IMR-90 (cell line): ENCODE measurements at regions not wholly inside any gene's neighbourhood (a gene's known extent, or its start where the extent isn't known, plus 50 kb on each side); places are given as distances from the start of the nearest gene placed in this dataset.

Experiments
- ATAC-seq: fragments of 200-7000 bp; cut with Tn5 transposase; 2 replicates; pipeline ENCODE4 v1.9.1; 2020; ENCODE audit warnings: low read depth, mild to moderate bottlenecking, moderate library complexity
- BruUV-seq: library from RNA; stranded (reverse); fragments of 400-500 nt; replicated peaks from 2 replicates; lab custom pipeline; 2021; lab: Mats Ljungman, UMichigan
- CTCF ChIA-PET: fragments of 300-600 bp; formaldehyde crosslinking; extraction: SDS; loops from one replicate; lab custom pipeline; 2021; ENCODE audit warnings: antibody characterized with exemption; lab: Yijun Ruan, JAX
- POLR2A ChIA-PET: fragments of 300-600 bp; sonication (Branson Sonifier 250); formaldehyde crosslinking; loops from one replicate; lab custom pipeline; 2022; ENCODE audit warnings: antibody characterized with exemption; ENCODE audit not compliant: unreplicated experiment; lab: Charles Lee
- DNase-seq: peaks from one replicate; pipeline ENCODE4 v3.0.0; 2013
- H2AFZ ChIP-seq: replicated peaks from 2 replicates; pipeline ENCODE3; 2013; ENCODE audit warnings: low read length, mild to moderate bottlenecking; ENCODE audit not compliant: poor library complexity
- H2AK5ac ChIP-seq: 2 replicates; pipeline ENCODE4 v1.6.1; 2013; ENCODE audit warnings: low read depth, low read length, inconsistent platforms
- H2AK9ac ChIP-seq: replicated peaks from 2 replicates; pipeline ENCODE3; 2013; ENCODE audit warnings: mild to moderate bottlenecking, low read depth, low read length, moderate library complexity; ENCODE audit not compliant: poor library complexity
- H2BK120ac ChIP-seq: 2 replicates; pipeline ENCODE4 v1.6.1; 2013; ENCODE audit warnings: low read depth, low read length, inconsistent platforms
- H2BK15ac ChIP-seq: 3 replicates; pipeline ENCODE4 v1.6.1; 2013; ENCODE audit warnings: low read depth, low read length, inconsistent platforms
- H2BK20ac ChIP-seq: 2 replicates; pipeline ENCODE4 v1.6.1; 2013; ENCODE audit warnings: low read depth, mild to moderate bottlenecking, inconsistent platforms, low read length, moderate library complexity
- H2BK5ac ChIP-seq: 2 replicates; pipeline ENCODE4 v1.6.1; 2013; ENCODE audit warnings: mild to moderate bottlenecking, low read depth, low read length, inconsistent platforms; ENCODE audit not compliant: poor library complexity, severe bottlenecking
- H3K14ac ChIP-seq: replicated peaks from 2 replicates; pipeline ENCODE4 v1.6.1; 2013; ENCODE audit warnings: low read depth, low read length, inconsistent platforms
- H3K18ac ChIP-seq: 2 replicates; pipeline ENCODE4 v1.6.1; 2013; ENCODE audit warnings: low read depth, low read length, control low read depth
- H3K23ac ChIP-seq: 2 replicates; pipeline ENCODE4 v1.6.1; 2013; ENCODE audit warnings: low read depth, low read length, inconsistent platforms
- H3K27ac ChIP-seq: 2 replicates; pipeline ENCODE4 v1.5.1; 2013; ENCODE audit warnings: mild to moderate bottlenecking, control low read depth, low read length; ENCODE audit not compliant: insufficient read depth
- H3K27me3 ChIP-seq: 2 replicates; pipeline ENCODE4 v1.6.1; 2013; ENCODE audit warnings: low read length; ENCODE audit not compliant: control insufficient read depth, insufficient read depth
- H3K36me3 ChIP-seq: 2 replicates; pipeline ENCODE4 v1.6.1; 2013; ENCODE audit warnings: low read length, mixed read lengths; ENCODE audit not compliant: control insufficient read depth, insufficient read depth
- H3K4ac ChIP-seq: 2 replicates; pipeline ENCODE4 v1.6.1; 2013; ENCODE audit warnings: low read depth, low read length, inconsistent platforms
- H3K4me1 ChIP-seq: 2 replicates; pipeline ENCODE4 v1.6.1; 2013; ENCODE audit warnings: low read length, mixed read lengths; ENCODE audit not compliant: control insufficient read depth, insufficient read depth
- H3K4me2 ChIP-seq: 2 replicates; pipeline ENCODE4 v1.6.1; 2013; ENCODE audit warnings: low read depth, mild to moderate bottlenecking, control low read depth, low read length, moderate library complexity
- H3K4me3 ChIP-seq: 2 replicates; pipeline ENCODE4 v1.5.1; 2013; ENCODE audit warnings: low read depth, mild to moderate bottlenecking, control low read depth, low read length, moderate library complexity; ENCODE audit not compliant: insufficient read depth
- H3K56ac ChIP-seq: 2 replicates; pipeline ENCODE4 v1.6.1; 2013; ENCODE audit warnings: low read length, inconsistent platforms; ENCODE audit not compliant: insufficient read depth; ENCODE audit errors: extremely low read depth
- H3K79me1 ChIP-seq, 2 experiments: 2 replicates each; pipeline ENCODE4 v1.6.1; 2013; ENCODE audit warnings: low read length in 2 of 2, inconsistent platforms in 1 of 2, low read depth in 1 of 2
- H3K9ac ChIP-seq: 2 replicates; pipeline ENCODE4 v1.6.1; 2013; ENCODE audit warnings: low read depth, low read length, control low read depth
- H3K9me1 ChIP-seq: 2 replicates; pipeline ENCODE4 v1.6.1; 2013; ENCODE audit warnings: low read length, inconsistent platforms; ENCODE audit not compliant: insufficient read depth
- H3K9me3 ChIP-seq: 2 replicates; pipeline ENCODE4 v1.6.1; 2013; ENCODE audit warnings: low read length; ENCODE audit not compliant: control insufficient read depth, insufficient read depth
- H4K20me1 ChIP-seq: 2 replicates; pipeline ENCODE4 v1.6.1; 2013; ENCODE audit warnings: low read length, inconsistent platforms; ENCODE audit not compliant: insufficient read depth
- H4K5ac ChIP-seq: 2 replicates; pipeline ENCODE4 v1.6.1; 2013; ENCODE audit warnings: mild to moderate bottlenecking, low read depth, low read length, control low read depth
- H4K8ac ChIP-seq, 2 experiments: 2 replicates each; pipeline ENCODE4 v1.6.1; 2013; ENCODE audit warnings: low read depth in 2 of 2, low read length in 2 of 2, control low read depth in 1 of 2, inconsistent platforms in 1 of 2
- H4K91ac ChIP-seq: 2 replicates; pipeline ENCODE4 v1.6.1; 2013; ENCODE audit warnings: low read depth, low read length, inconsistent platforms; ENCODE audit not compliant: insufficient read depth
- BHLHE40 ChIP-seq: fragments of 150-350 bp; IDR thresholded peaks from 2 replicates; pipeline ENCODE4 v1.6.1; 2016; ENCODE audit warnings: mild to moderate bottlenecking, low read depth, low read length
- CEBPB ChIP-seq: IDR thresholded peaks from 2 replicates; pipeline ENCODE4 v1.6.1; 2012; ENCODE audit warnings: low read depth, low read length, improper control_type of control experiment
- CHD1 ChIP-seq: IDR thresholded peaks from 2 replicates; pipeline ENCODE4 v1.6.1; 2012; ENCODE audit warnings: low read depth, low read length, improper control_type of control experiment
- ELK1 ChIP-seq: fragments of 150-350 bp; IDR thresholded peaks from 2 replicates; pipeline ENCODE4 v1.6.1; 2016; ENCODE audit warnings: low read depth, mild to moderate bottlenecking, low read length, moderate library complexity, borderline replicate concordance
- FOS ChIP-seq: fragments of 150-350 bp; IDR thresholded peaks from 2 replicates; pipeline ENCODE4 v1.6.1; 2016; ENCODE audit warnings: low read depth, low read length
- MAFK ChIP-seq: IDR thresholded peaks from 2 replicates; pipeline ENCODE4 v1.6.1; 2012; ENCODE audit warnings: low read depth, low read length, improper control_type of control experiment
- MAZ ChIP-seq: IDR thresholded peaks from 2 replicates; pipeline ENCODE4 v1.6.1; 2012; ENCODE audit warnings: low read depth, mild to moderate bottlenecking, low read length, improper control_type of control experiment, moderate library complexity, borderline replicate concordance
- MXI1 ChIP-seq: IDR thresholded peaks from 2 replicates; pipeline ENCODE4 v1.6.1; 2012; ENCODE audit warnings: low read depth, mild to moderate bottlenecking, low read length, moderate library complexity, borderline replicate concordance
- NFE2L2 ChIP-seq: fragments of 150-350 bp; IDR thresholded peaks from 2 replicates; pipeline ENCODE4 v1.6.1; 2016; ENCODE audit warnings: low read depth, mild to moderate bottlenecking, low read length
- POLR2A ChIP-seq: IDR thresholded peaks from 2 replicates; pipeline ENCODE4 v1.6.1; 2012; ENCODE audit warnings: mild to moderate bottlenecking, low read depth, low read length
- RAD21 ChIP-seq: IDR thresholded peaks from 2 replicates; pipeline ENCODE4 v1.6.1; 2012; ENCODE audit warnings: low read length, improper control_type of control experiment
- RCOR1 ChIP-seq: IDR thresholded peaks from 2 replicates; pipeline ENCODE4 v1.6.1; 2012; ENCODE audit warnings: mild to moderate bottlenecking, low read length, improper control_type of control experiment; ENCODE audit not compliant: insufficient replicate concordance
- RFX5 ChIP-seq: IDR thresholded peaks from 2 replicates; pipeline ENCODE4 v1.8.0; 2012; ENCODE audit warnings: low read depth, mild to moderate bottlenecking, low read length, moderate library complexity
- SMC3 ChIP-seq: fragments of 150-350 bp; IDR thresholded peaks from 2 replicates; pipeline ENCODE4 v1.6.1; 2016; ENCODE audit warnings: low read depth, mild to moderate bottlenecking, antibody characterized with exemption, low read length, moderate library complexity
- WGBS, 2 experiments: methylation state at CpG; one replicate each; pipeline versions ENCODE4 v1.1.5 to v1.1.7; 2013; ENCODE audit warnings: missing lambda C conversion rate in 2 of 2; ENCODE audit not compliant: insufficient read length in 1 of 2; ENCODE audit errors: extremely low coverage in 2 of 2; 5-methylcytosine and 5-hydroxymethylcytosine counted together
- dilution Hi-C: fragments of 300-500 bp; cut with HindIII; formaldehyde crosslinking; loops from one replicate; pipeline ENCODE4 v1.14.3; 2018; ENCODE audit warnings: low sequenced_read_pairs; ENCODE audit not compliant: unreplicated experiment
- in situ Hi-C: fragments of 300-500 bp; cut with MboI; formaldehyde crosslinking; loops from 3 replicates; pipeline ENCODE4 v1.14.3; 2019; ENCODE audit warnings: low sequenced_read_pairs, inconsistent platforms, mixed read lengths
- intact Hi-C: fragments of 100-400 bp; cut with micrococcal nuclease; formaldehyde crosslinking; loops from 2 replicates; pipeline ENCODE4 v1.10.0; 2022
- TF ChIP-seq, protein P1 (sequence below): fragments of 150-350 bp; IDR thresholded peaks from 2 replicates; pipeline ENCODE4 v1.6.1; 2017; ENCODE audit warnings: mild to moderate bottlenecking, antibody characterized with exemption, low read length, low read depth
- TF ChIP-seq, protein P2 (sequence below): conservative IDR thresholded peaks from 2 replicates; pipeline ENCODE4 v1.5.1; 2012; ENCODE audit warnings: mild to moderate bottlenecking, low read depth, low read length, improper control_type of control experiment

- no peak overlapping the region for H3K9ac ChIP-seq
- no peaks in the 10 kb centered on the region for H3K4me1 ChIP-seq
- no CpG with 5 or more reads among the region's 1 CpG for WGBS, 2 experiments
- H3K36me3 ChIP-seq: no peaks in the 10 kb centered on the region
- H4K20me1 ChIP-seq: no peaks in the 10 kb centered on the region
- H3K4ac ChIP-seq: no peak overlapping the region
- no peak overlapping the region for H4K8ac ChIP-seq
- H3K4me3 ChIP-seq: no peak overlapping the region
- ATAC-seq (no peak), DNase-seq (no peak)
- H3K79me1 ChIP-seq: no peaks in the 10 kb centered on the region
- H2BK20ac ChIP-seq: no peak overlapping the region
- POLR2A ChIA-PET: no interaction called here
- no peak overlapping the region for H4K91ac ChIP-seq
- no peak overlapping the region for H2AFZ ChIP-seq
- H2BK5ac ChIP-seq: no peak overlapping the region
- H2AK5ac ChIP-seq: no peak overlapping the region
- H3K18ac ChIP-seq: no peak overlapping the region
- no peak overlapping the region for H3K56ac ChIP-seq
- CTCF ChIA-PET: no interaction called here
- no peak overlapping the region for H2BK120ac ChIP-seq
- H3K9me3 ChIP-seq: peaks cover 4% of the 10 kb centered on the region
- no peak overlapping the region for H3K23ac ChIP-seq
- in situ Hi-C loops (no loop called here), dilution Hi-C loops (no loop called here), intact Hi-C loops (no loop called here)
- no peak overlapping the region for H4K5ac ChIP-seq
- BruUV-seq: no TSS peak
- H3K14ac ChIP-seq: no peak overlapping the region
- H2BK15ac ChIP-seq: no peak overlapping the region
- no peak for TF ChIP-seq FOS
- TF ChIP-seq CEBPB: no peak
- TF ChIP-seq MAZ: no peak
- TF ChIP-seq, protein P1, sequence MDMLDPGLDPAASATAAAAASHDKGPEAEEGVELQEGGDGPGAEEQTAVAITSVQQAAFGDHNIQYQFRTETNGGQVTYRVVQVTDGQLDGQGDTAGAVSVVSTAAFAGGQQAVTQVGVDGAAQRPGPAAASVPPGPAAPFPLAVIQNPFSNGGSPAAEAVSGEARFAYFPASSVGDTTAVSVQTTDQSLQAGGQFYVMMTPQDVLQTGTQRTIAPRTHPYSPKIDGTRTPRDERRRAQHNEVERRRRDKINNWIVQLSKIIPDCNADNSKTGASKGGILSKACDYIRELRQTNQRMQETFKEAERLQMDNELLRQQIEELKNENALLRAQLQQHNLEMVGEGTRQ: no peak
- no peak for TF ChIP-seq RAD21
- TF ChIP-seq SMC3: no peak
- no peak for TF ChIP-seq MAFK
- no peak for TF ChIP-seq BHLHE40
- TF ChIP-seq NFE2L2: no peak
- no peak for TF ChIP-seq RCOR1
- no peak for TF ChIP-seq ELK1
- no peak for TF ChIP-seq MXI1
- no peak for TF ChIP-seq POLR2A
- TF ChIP-seq RFX5: no peak
- TF ChIP-seq, protein P2, sequence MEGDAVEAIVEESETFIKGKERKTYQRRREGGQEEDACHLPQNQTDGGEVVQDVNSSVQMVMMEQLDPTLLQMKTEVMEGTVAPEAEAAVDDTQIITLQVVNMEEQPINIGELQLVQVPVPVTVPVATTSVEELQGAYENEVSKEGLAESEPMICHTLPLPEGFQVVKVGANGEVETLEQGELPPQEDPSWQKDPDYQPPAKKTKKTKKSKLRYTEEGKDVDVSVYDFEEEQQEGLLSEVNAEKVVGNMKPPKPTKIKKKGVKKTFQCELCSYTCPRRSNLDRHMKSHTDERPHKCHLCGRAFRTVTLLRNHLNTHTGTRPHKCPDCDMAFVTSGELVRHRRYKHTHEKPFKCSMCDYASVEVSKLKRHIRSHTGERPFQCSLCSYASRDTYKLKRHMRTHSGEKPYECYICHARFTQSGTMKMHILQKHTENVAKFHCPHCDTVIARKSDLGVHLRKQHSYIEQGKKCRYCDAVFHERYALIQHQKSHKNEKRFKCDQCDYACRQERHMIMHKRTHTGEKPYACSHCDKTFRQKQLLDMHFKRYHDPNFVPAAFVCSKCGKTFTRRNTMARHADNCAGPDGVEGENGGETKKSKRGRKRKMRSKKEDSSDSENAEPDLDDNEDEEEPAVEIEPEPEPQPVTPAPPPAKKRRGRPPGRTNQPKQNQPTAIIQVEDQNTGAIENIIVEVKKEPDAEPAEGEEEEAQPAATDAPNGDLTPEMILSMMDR: no peak
- TF ChIP-seq CHD1: no peak
- H2AK9ac ChIP-seq: no peak overlapping the region
- no peaks in the 10 kb centered on the region for H3K27me3 ChIP-seq
- no peaks in the 10 kb centered on the region for H3K9me1 ChIP-seq
- no peak overlapping the region for H3K27ac ChIP-seq
- H3K4me2 ChIP-seq: no peak overlapping the region
Measured at GRCh38 chr1:73820843-73821242, 377.1 kb downstream of the LRRIQ3 start.
